ENCODE measurements at regions not wholly inside any gene's neighbourhood (a gene's known extent, or its start where the extent isn't known, plus 50 kb on each side); places are given as distances from the start of the nearest gene placed in this dataset.

GRCh38 chr2:12259493-12259892, 457.2 kb upstream of the TRIB2 start:
- no peak for TF ChIP-seq CTCF (IDR thresholded peaks at IDR 0.05 in 2 of 3, conservative IDR thresholded peaks at IDR 0.05 in 1 of 3; ENCODE audit: borderline replicate concordance in 1 of 3, insufficient read depth in 1 of 3, low read depth in 2 of 3, low read length in 2 of 3)
- no peak for TF ChIP-seq POLR2AphosphoS5 (IDR thresholded peaks at IDR 0.05; ENCODE audit: low read depth, low read length)
- no peak for TF ChIP-seq EZH2 (IDR thresholded peaks at IDR 0.05)
- no peak for TF ChIP-seq POLR2A (IDR thresholded peaks at IDR 0.05; ENCODE audit: borderline replicate concordance, extremely low read depth, insufficient read depth, insufficient read length)
- TF ChIP-seq TCF7L2 (IDR thresholded peaks at IDR 0.05; ENCODE audit: borderline replicate concordance, extremely low read depth, insufficient read depth, insufficient read length) = no peak
- TF ChIP-seq ZNF274 (IDR thresholded peaks at IDR 0.05; ENCODE audit: low read depth, low read length) = no peak
- no peak for TF ChIP-seq SIN3A (IDR thresholded peaks at IDR 0.05; ENCODE audit: low read depth)
- no peak for TF ChIP-seq MAX (IDR thresholded peaks at IDR 0.05)
